ENCODE measurements at regions not wholly inside any gene's neighbourhood (a gene's known extent, or its start where the extent isn't known, plus 50 kb on each side); places are given as distances from the start of the nearest gene placed in this dataset.

- no peak overlapping the region for H3K4me2 ChIP-seq (ENCODE audit: low read length)
- no peaks in the 10 kb centered on the region for H3K9me3 ChIP-seq (ENCODE audit: control insufficient read depth, low read length)
- H2AFZ ChIP-seq: no peak overlapping the region
- no peak overlapping the region for H3K4me3 ChIP-seq (ENCODE audit: low read depth, low read length)
- no peaks in the 10 kb centered on the region for H3K27me3 ChIP-seq (ENCODE audit: control insufficient read depth, insufficient read depth, low read length)
- H3K27ac ChIP-seq: no peak overlapping the region
- no peak overlapping the region for H3K9ac ChIP-seq
- no peaks in the 10 kb centered on the region for H3K79me2 ChIP-seq
- no peaks in the 10 kb centered on the region for H3K36me3 ChIP-seq (ENCODE audit: control insufficient read depth, insufficient read depth, low read length)
- H3K4me1 ChIP-seq: no peaks in the 10 kb centered on the region
- TF ChIP-seq CTCF (IDR thresholded peaks at IDR 0.05): no peak
Measured at GRCh38 chr4:106869551-106869950, 166.6 kb downstream of the DKK2 start.

- TF ChIP-seq CTCF (IDR thresholded peaks at IDR 0.05): no peak
- Histone ChIP-seq H3K36me3 (ENCODE audit: control insufficient read depth, insufficient read depth, low read length) (no peaks in the 10 kb centered on the region), H3K27me3 (ENCODE audit: control insufficient read depth, insufficient read depth, low read length) (no peaks in the 10 kb centered on the region), H3K9ac (no peak overlapping the region), H3K9me3 (ENCODE audit: control insufficient read depth, low read length) (no peaks in the 10 kb centered on the region), H3K4me1 (no peaks in the 10 kb centered on the region), H3K4me2 (ENCODE audit: low read length) (no peak overlapping the region), H3K79me2 (no peaks in the 10 kb centered on the region), H3K27ac (no peak overlapping the region), H2AFZ (no peak overlapping the region), H3K4me3 (ENCODE audit: low read depth, low read length) (no peak overlapping the region)
Measured at GRCh38 chr4:106868381-106869035, 167.6 kb downstream of the DKK2 start.

GRCh38 chr4:106864231-106864630 lies 171.9 kb downstream of the DKK2 start:
- no peak for TF ChIP-seq CTCF (IDR thresholded peaks at IDR 0.05)

GRCh38 chr4:106854569-106855351 lies 181.4 kb downstream of the DKK2 start:
- no peak overlapping the region for H2AFZ ChIP-seq
- no peak overlapping the region for H3K9ac ChIP-seq
- H3K27ac ChIP-seq: no peak overlapping the region
- H3K9me3 ChIP-seq (ENCODE audit: control insufficient read depth, low read length): no peaks in the 10 kb centered on the region
- no peaks in the 10 kb centered on the region for H3K27me3 ChIP-seq (ENCODE audit: control insufficient read depth, insufficient read depth, low read length)
- TF ChIP-seq CTCF (IDR thresholded peaks at IDR 0.05): no peak
- no peaks in the 10 kb centered on the region for H3K4me1 ChIP-seq
- H3K4me2 ChIP-seq (ENCODE audit: low read length): no peak overlapping the region
- no peaks in the 10 kb centered on the region for H3K36me3 ChIP-seq (ENCODE audit: control insufficient read depth, insufficient read depth, low read length)
- H3K79me2 ChIP-seq: no peaks in the 10 kb centered on the region
- no peak overlapping the region for H3K4me3 ChIP-seq (ENCODE audit: low read depth, low read length)

More at GRCh38 chr4:106864231-106864630, 171.9 kb downstream of the DKK2 start:
- Histone ChIP-seq H3K27ac (no peak overlapping the region), H3K36me3 (ENCODE audit: control insufficient read depth, insufficient read depth, low read length) (no peaks in the 10 kb centered on the region), H3K27me3 (ENCODE audit: control insufficient read depth, insufficient read depth, low read length) (no peaks in the 10 kb centered on the region), H2AFZ (no peak overlapping the region), H3K4me1 (no peaks in the 10 kb centered on the region), H3K4me3 (ENCODE audit: low read depth, low read length) (no peak overlapping the region), H3K9me3 (ENCODE audit: control insufficient read depth, low read length) (no peaks in the 10 kb centered on the region), H3K4me2 (ENCODE audit: low read length) (no peak overlapping the region), H3K9ac (no peak overlapping the region), H3K79me2 (no peaks in the 10 kb centered on the region)

All from parathyroid adenoma (tissue), 2 donors.